ENCODE measurements at regions not wholly inside any gene's neighbourhood (a gene's known extent, or its start where the extent isn't known, plus 50 kb on each side); places are given as distances from the start of the nearest gene placed in this dataset.

- Histone ChIP-seq H3K9me3 (no peaks in the 10 kb centered on the region), H3K27ac (no peak overlapping the region), H3K4me3 (no peak overlapping the region), H3K4me1 (no peaks in the 10 kb centered on the region), H3K27me3 (no peaks in the 10 kb centered on the region), H3K36me3 (no peaks in the 10 kb centered on the region)
- TF ChIP-seq POLR2A (IDR thresholded peaks at IDR 0.05) = no peak
- ATAC-seq (no peak), DNase-seq (no peak)
- intact Hi-C loops (cut with DNase I; ENCODE audit: low total_unique reads) = no loop called here
- in situ Hi-C loops (cut with MboI; ENCODE audit: low sequenced_read_pairs in 4 of 4) = no loop called here
Measured at GRCh38 chr3:107919239-107919638, 171.6 kb downstream of the CD47 start.

- Histone ChIP-seq H3K27me3 (no peaks in the 10 kb centered on the region), H3K36me3 (no peaks in the 10 kb centered on the region), H3K4me3 (no peak overlapping the region), H3K9me3 (no peaks in the 10 kb centered on the region), H3K4me1 (no peaks in the 10 kb centered on the region), H3K27ac (no peak overlapping the region)
- in situ Hi-C loops (cut with MboI; ENCODE audit: low sequenced_read_pairs in 4 of 4) (no loop called here), intact Hi-C loops (cut with DNase I; ENCODE audit: low total_unique reads) (no loop called here)
- TF ChIP-seq POLR2A (IDR thresholded peaks at IDR 0.05) (no peak), CTCF (IDR thresholded peaks at IDR 0.05 in 4 of 5, conservative IDR thresholded peaks at IDR 0.05 in 1 of 5) (no peak)
- ATAC-seq (no peak), DNase-seq (no peak)
Measured at GRCh38 chr3:107916171-107916570, 174.7 kb downstream of the CD47 start.

- intact Hi-C loops (cut with DNase I; ENCODE audit: low total_unique reads) (no loop called here), in situ Hi-C loops (cut with MboI; ENCODE audit: low sequenced_read_pairs in 4 of 4) (no loop called here)
Measured at GRCh38 chr3:107915706-107916105, 175.1 kb downstream of the CD47 start.

GRCh38 chr3:107913701-107914100, 177.1 kb downstream of the CD47 start:
- in situ Hi-C loops (cut with MboI; ENCODE audit: low sequenced_read_pairs in 4 of 4) = no loop called here
- H3K4me3 ChIP-seq = no peak overlapping the region
- ATAC-seq = no peak
- no peaks in the 10 kb centered on the region for H3K27me3 ChIP-seq
- no peak for DNase-seq
- intact Hi-C loops (cut with DNase I; ENCODE audit: low total_unique reads) = no loop called here
- H3K9me3 ChIP-seq = no peaks in the 10 kb centered on the region
- TF ChIP-seq POLR2A (IDR thresholded peaks at IDR 0.05) (no peak), CTCF (IDR thresholded peaks at IDR 0.05 in 4 of 5, conservative IDR thresholded peaks at IDR 0.05 in 1 of 5) (no peak)
- no peaks in the 10 kb centered on the region for H3K36me3 ChIP-seq
- no peak overlapping the region for H3K27ac ChIP-seq
- no peaks in the 10 kb centered on the region for H3K4me1 ChIP-seq

More at GRCh38 chr3:107915706-107916105, 175.1 kb downstream of the CD47 start:
- ATAC-seq (no peak), DNase-seq (no peak)
- H3K4me3 ChIP-seq = no peak overlapping the region
- no peak overlapping the region for H3K27ac ChIP-seq
- H3K9me3 ChIP-seq = no peaks in the 10 kb centered on the region
- H3K27me3 ChIP-seq = no peaks in the 10 kb centered on the region
- H3K36me3 ChIP-seq = no peaks in the 10 kb centered on the region
- TF ChIP-seq CTCF (IDR thresholded peaks at IDR 0.05 in 4 of 5, conservative IDR thresholded peaks at IDR 0.05 in 1 of 5) (no peak), POLR2A (IDR thresholded peaks at IDR 0.05) (no peak)
- H3K4me1 ChIP-seq = no peaks in the 10 kb centered on the region

GRCh38 chr3:107911337-107912000, 179.4 kb downstream of the CD47 start:
- H3K4me1 ChIP-seq = no peaks in the 10 kb centered on the region
- no peak for DNase-seq
- no peaks in the 10 kb centered on the region for H3K36me3 ChIP-seq
- no peak overlapping the region for H3K27ac ChIP-seq
- in situ Hi-C loops (cut with MboI; ENCODE audit: low sequenced_read_pairs in 4 of 4) (no loop called here), intact Hi-C loops (cut with DNase I; ENCODE audit: low total_unique reads) (no loop called here)
- no peaks in the 10 kb centered on the region for H3K9me3 ChIP-seq
- TF ChIP-seq CTCF (IDR thresholded peaks at IDR 0.05 in 4 of 5, conservative IDR thresholded peaks at IDR 0.05 in 1 of 5) (no peak), POLR2A (IDR thresholded peaks at IDR 0.05) (no peak)
- no peak overlapping the region for H3K4me3 ChIP-seq
- H3K27me3 ChIP-seq = no peaks in the 10 kb centered on the region
- no peak for ATAC-seq

Measured in gastrocnemius medialis (tissue), 4 donors.